HEK293T (cell line): ENCODE measurements at regions not wholly inside any gene's neighbourhood (a gene's known extent, or its start where the extent isn't known, plus 50 kb on each side); places are given as distances from the start of the nearest gene placed in this dataset.
"Not testable (repeated sequence)": the region's sequence is repeated elsewhere in the genome, so short reads cannot be mapped to it uniquely, and the experiment has no call there.

Experiments used
- CTCF ChIA-PET: fragments of 350-600 bp; formaldehyde crosslinking; extraction: SDS; loops from one replicate; lab custom pipeline; 2021; ENCODE audit warnings: antibody characterized with exemption, inconsistent platforms; lab: Yijun Ruan, JAX
- POLR2A ChIA-PET: fragments of 350-600 bp; formaldehyde crosslinking; extraction: SDS; loops from one replicate; lab custom pipeline; 2020; ENCODE audit warnings: antibody characterized with exemption, inconsistent platforms; lab: Yijun Ruan, JAX
- DNase-seq: peaks from one replicate; pipeline ENCODE4 v3.0.0; 2012; ENCODE audit warnings: mixed read lengths; ENCODE audit errors: extremely low spot score
- ARNT ChIP-seq: fragments of 450-650 bp; IDR thresholded peaks from 2 replicates; pipeline ENCODE4 v1.6.1; 2017; ENCODE audit warnings: mild to moderate bottlenecking
- BHLHE40 ChIP-seq: fragments of 450-650 bp; IDR thresholded peaks from 2 replicates; pipeline ENCODE4 v1.6.1; 2016; ENCODE audit warnings: mild to moderate bottlenecking, moderate library complexity, borderline replicate concordance
- CTBP1 ChIP-seq: fragments of 450-650 bp; IDR thresholded peaks from 2 replicates; pipeline ENCODE4 v1.6.1; 2016; ENCODE audit warnings: borderline replicate concordance
- ELF4 ChIP-seq: fragments of 450-650 bp; IDR thresholded peaks from 2 replicates; pipeline ENCODE4 v1.6.1; 2017; ENCODE audit warnings: antibody characterized with exemption
- FOXA1 ChIP-seq: fragments of 450-650 bp; IDR thresholded peaks from 2 replicates; pipeline ENCODE4 v1.6.1; 2016; ENCODE audit warnings: mild to moderate bottlenecking
- FOXK2 ChIP-seq: fragments of 450-650 bp; IDR thresholded peaks from 2 replicates; pipeline ENCODE4 v1.6.1; 2016; ENCODE audit warnings: mild to moderate bottlenecking
- FOXM1 ChIP-seq: fragments of 450-650 bp; IDR thresholded peaks from 2 replicates; pipeline ENCODE4 v1.6.1; 2017; ENCODE audit warnings: mild to moderate bottlenecking, borderline replicate concordance
- HDGF ChIP-seq: fragments of 450-650 bp; IDR thresholded peaks from 2 replicates; pipeline ENCODE4 v1.6.1; 2017; ENCODE audit warnings: antibody characterized with exemption, borderline replicate concordance
- L3MBTL2 ChIP-seq: fragments of 450-650 bp; conservative IDR thresholded peaks from 2 replicates; pipeline ENCODE4 v1.6.1; 2016; ENCODE audit warnings: mild to moderate bottlenecking
- LEF1 ChIP-seq: fragments of 450-650 bp; IDR thresholded peaks from 2 replicates; pipeline ENCODE4 v1.6.1; 2017; ENCODE audit warnings: mild to moderate bottlenecking, borderline replicate concordance
- NFRKB ChIP-seq: fragments of 450-650 bp; IDR thresholded peaks from 2 replicates; pipeline ENCODE4 v1.6.1; 2016; ENCODE audit warnings: mild to moderate bottlenecking, moderate library complexity
- PKNOX1 ChIP-seq: fragments of 450-650 bp; IDR thresholded peaks from 2 replicates; pipeline ENCODE4 v1.6.1; 2016
- SP1 ChIP-seq: fragments of 450-650 bp; IDR thresholded peaks from 2 replicates; pipeline ENCODE4 v1.6.1; 2017
- SUZ12 ChIP-seq: fragments of 450-650 bp; IDR thresholded peaks from 2 replicates; pipeline ENCODE4 v1.6.1; 2016; ENCODE audit warnings: mild to moderate bottlenecking
- TARDBP ChIP-seq: fragments of 450-650 bp; IDR thresholded peaks from 2 replicates; pipeline ENCODE4 v1.6.1; 2016
- ZNF384 ChIP-seq: fragments of 450-650 bp; IDR thresholded peaks from 2 replicates; pipeline ENCODE4 v1.6.1; 2016

- no peak for TF ChIP-seq CTBP1
- TF ChIP-seq FOXA1, result no peak
- POLR2A ChIA-PET, result no interaction called here
- DNase-seq, result no peak
- CTCF ChIA-PET, result no interaction called here
Measured at GRCh38 chr17:5978496-5978895, 91.7 kb upstream of the WSCD1 start.

- no peak for DNase-seq
- CTCF ChIA-PET, result no interaction called here
- POLR2A ChIA-PET, result no interaction called here
- TF ChIP-seq SP1 (no peak), CTBP1 (no peak), PKNOX1 (no peak), FOXA1 (no peak)
Measured at GRCh38 chr17:5980941-5981340, 89.2 kb upstream of the WSCD1 start.

- TF ChIP-seq L3MBTL2 (no peak), ZNF384 (no peak), CTBP1 (no peak), ELF4 (no peak), TARDBP (no peak), FOXM1 (no peak), SUZ12 (no peak), ARNT (no peak), FOXK2 (no peak), SP1 (no peak), HDGF (no peak), BHLHE40 (no peak), FOXA1 (no peak), PKNOX1 (no peak), LEF1 (no peak), NFRKB (no peak)
- CTCF ChIA-PET, result no interaction called here
Measured at GRCh38 chr17:5986644-5987043, 83.5 kb upstream of the WSCD1 start.

GRCh38 chr17:6000426-6000825 lies 69.8 kb upstream of the WSCD1 start:
- no peak for DNase-seq
- ChIA-PET POLR2A (no interaction called here), CTCF (no interaction called here)
- TF ChIP-seq SP1 (no peak), FOXK2 (no peak), FOXA1 (no peak), TARDBP (no peak), SUZ12 (no peak), ARNT (no peak), NFRKB (no peak), L3MBTL2 (no peak), ELF4 (no peak), LEF1 (no peak), ZNF384 (no peak), FOXM1 (no peak), PKNOX1 (no peak), HDGF (no peak), BHLHE40 (no peak), CTBP1 (no peak)

More at GRCh38 chr17:5986644-5987043, 83.5 kb upstream of the WSCD1 start:
- POLR2A ChIA-PET, result no interaction called here
- DNase-seq, result no peak

- CTCF ChIA-PET, POLR2A ChIA-PET, DNase-seq: not testable (repeated sequence)
Measured at GRCh38 chr17:6003221-6003620, 67.0 kb upstream of the WSCD1 start.

- no peak for DNase-seq
- TF ChIP-seq SP1 (no peak), PKNOX1 (peak; percentile 57)
- ChIA-PET POLR2A (no interaction called here), CTCF (no interaction called here)
Measured at GRCh38 chr17:6005939-6006338, 64.2 kb upstream of the WSCD1 start.

GRCh38 chr17:6011206-6011605 lies 59.0 kb upstream of the WSCD1 start:
- no peak for TF ChIP-seq PKNOX1
- TF ChIP-seq L3MBTL2, result no peak
- no peak for TF ChIP-seq LEF1
- TF ChIP-seq ARNT, result no peak
- no peak for TF ChIP-seq ELF4
- TF ChIP-seq CTBP1, result no peak
- no peak for TF ChIP-seq BHLHE40
- TF ChIP-seq FOXM1, result no peak
- TF ChIP-seq SP1, result no peak
- TF ChIP-seq HDGF, result no peak
- TF ChIP-seq FOXK2, result no peak
- no peak for TF ChIP-seq TARDBP
- POLR2A ChIA-PET, result no interaction called here
- DNase-seq, result no peak
- CTCF ChIA-PET, result interaction anchor here (0.6 kb wide), 1 partner anchor 58 kb away, joined by 3 read pairs; no protein-coding TSS in a partner anchor
